ENCODE measurements at regions not wholly inside any gene's neighbourhood (a gene's known extent, or its start where the extent isn't known, plus 50 kb on each side); places are given as distances from the start of the nearest gene placed in this dataset.

- 70 to 75% (median 70%) methylated on average over 3 of the region's 3 CpGs for WGBS, 3 donors
- Histone ChIP-seq H3K9me3 (ENCODE audit: control insufficient read depth in 2 of 2, insufficient read depth in 1 of 2, low read depth in 1 of 2, low read length in 1 of 2) (no peaks in the 10 kb centered on the region), H3K4me1 (ENCODE audit: control insufficient read depth in 3 of 3, insufficient read depth in 2 of 3, low read depth in 1 of 3, low read length in 2 of 3) (no peaks in the 10 kb centered on the region), H3K27me3 (ENCODE audit: control insufficient read depth in 3 of 3, insufficient read depth in 3 of 3, low read length in 3 of 3) (peaks cover 0 to 1% (median 0%) of the 10 kb centered on the region in 3 donors), H3K36me3 (ENCODE audit: control insufficient read depth in 3 of 3, insufficient read depth in 2 of 3, low read depth in 1 of 3, low read length in 3 of 3) (no peaks in the 10 kb centered on the region), H3K27ac (ENCODE audit: low read depth in 1 of 3, low read length in 2 of 3) (no peak overlapping the region), H3K4me3 (ENCODE audit: low read depth in 1 of 3, low read length in 3 of 3) (no peak overlapping the region)
- no peak for FAIRE-seq
- DNase-seq = no peak
Measured at GRCh38 chr2:157206916-157207315, 50.6 kb upstream of the GALNT5 start.

Measured in small intestine (tissue), 7 donors.